DMS53 (cell line): ENCODE measurements at regions not wholly inside any gene's neighbourhood (a gene's known extent, or its start where the extent isn't known, plus 50 kb on each side); places are given as distances from the start of the nearest gene placed in this dataset.
"Not testable (repeated sequence)": the region's sequence is repeated elsewhere in the genome, so short reads cannot be mapped to it uniquely, and the experiment has no call there.

Experiments
- DNase-seq: peaks from one replicate; lab custom pipeline; 2025; lab: John Stamatoyannopoulos, UW

DNA sequence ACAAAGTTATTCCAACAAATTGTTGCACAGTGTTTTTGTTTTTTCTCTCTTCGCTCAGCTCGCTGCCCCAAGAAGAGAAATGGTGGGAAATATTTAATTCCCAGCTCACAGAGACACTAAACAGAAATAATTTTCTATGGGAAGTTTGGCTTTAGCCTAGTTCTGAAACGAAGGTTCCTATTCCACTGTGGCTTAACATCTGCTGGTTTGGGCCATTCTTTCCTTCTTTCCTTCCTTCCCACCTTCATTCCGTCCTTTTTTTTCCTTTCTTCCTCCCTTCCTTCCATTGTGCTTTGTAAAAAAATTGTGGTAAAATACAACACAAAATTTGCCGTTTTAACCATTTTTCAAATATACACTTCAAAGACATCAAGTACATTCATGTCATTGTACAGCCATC lies 393.5 kb upstream of the SOX9 start:
- DNase-seq, result no peak

DNA sequence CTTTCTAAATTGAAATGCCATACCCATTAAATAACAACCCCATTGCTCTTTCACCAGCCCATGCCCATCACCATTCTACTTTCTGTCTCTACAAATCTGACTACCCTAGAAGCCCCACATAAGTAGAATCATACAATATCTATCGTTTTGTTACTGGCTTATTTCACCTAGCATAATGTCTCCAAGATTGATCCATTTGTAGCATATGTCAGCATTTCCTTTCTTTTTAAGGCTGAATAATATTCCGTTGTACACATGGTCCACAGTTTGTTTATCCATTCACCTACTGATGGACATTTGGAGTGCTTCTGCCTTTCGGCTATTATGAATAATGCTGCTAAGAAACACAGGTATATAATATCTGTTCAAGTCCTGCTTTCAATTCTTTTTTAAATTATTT lies 393.1 kb upstream of the SOX9 start:
- DNase-seq, result no peak

GRCh38 chr17:71730871-71731270 lies 389.9 kb upstream of the SOX9 start:
- no peak for DNase-seq

DNA sequence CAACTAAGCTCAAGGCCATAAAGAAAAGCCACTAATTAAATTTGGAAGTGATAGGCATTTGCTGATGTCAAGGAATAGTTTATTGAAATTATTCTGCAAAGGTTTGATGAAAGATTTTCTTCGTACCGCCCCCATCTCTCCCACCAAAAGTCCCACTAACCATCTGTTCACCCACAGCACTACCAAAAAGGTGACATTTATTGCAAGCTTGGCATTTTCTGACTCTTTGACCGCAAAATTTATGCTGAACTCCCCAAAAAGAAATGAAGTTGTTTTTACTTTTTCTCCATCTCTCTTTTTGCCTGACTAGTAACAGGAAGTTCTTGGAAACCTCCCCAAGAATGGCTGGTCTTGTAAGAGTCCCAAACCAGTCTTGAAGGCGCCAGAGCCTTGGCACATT lies 384.9 kb upstream of the SOX9 start:
- no peak for DNase-seq

- no peak for DNase-seq
These were observed 380.0 kb upstream of the SOX9 start for GRCh38 chr17:71740866-71741265.

DNA sequence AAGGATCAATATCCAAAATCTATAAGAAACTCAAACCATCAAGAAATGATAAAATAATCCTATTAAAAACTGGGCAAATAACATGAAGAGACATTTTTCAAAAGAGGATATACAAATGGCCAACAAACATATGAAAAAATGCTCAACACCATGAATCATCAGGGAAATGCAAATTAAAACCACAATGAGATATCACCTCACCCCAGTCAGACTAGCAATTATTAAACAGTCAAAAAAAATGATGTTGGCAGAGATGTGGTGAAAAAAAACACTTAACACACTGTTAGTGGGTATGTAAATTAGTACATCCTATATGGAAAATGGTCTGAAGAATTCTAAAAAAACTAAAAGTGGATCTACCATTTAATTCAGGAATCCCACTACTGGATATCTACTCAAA lies 379.0 kb upstream of the SOX9 start:
- no peak for DNase-seq

GRCh38 chr17:71748872-71749271 lies 371.9 kb upstream of the SOX9 start:
- DNase-seq, result no peak

DNA sequence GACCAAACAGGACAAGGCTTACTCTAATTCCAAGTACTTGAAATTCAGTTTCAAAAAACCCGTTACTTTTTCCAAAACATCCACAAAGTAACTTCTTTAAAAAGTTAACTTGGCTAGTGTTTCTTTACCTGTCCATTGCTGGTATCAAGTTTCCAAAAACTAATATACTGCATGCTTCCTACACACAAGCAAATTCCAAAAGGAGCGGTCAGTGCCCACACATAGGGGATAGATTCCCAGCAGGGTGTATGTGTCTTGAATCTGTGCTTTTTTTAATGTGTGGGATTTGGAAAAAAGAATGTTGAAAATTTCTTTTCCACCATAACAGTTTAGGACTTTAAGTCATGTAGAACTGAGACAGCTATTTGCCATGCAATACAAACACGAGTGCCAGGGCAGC lies 367.8 kb upstream of the SOX9 start:
- no peak for DNase-seq

GRCh38 chr17:71757156-71757555 lies 363.7 kb upstream of the SOX9 start:
- no peak for DNase-seq

DNA sequence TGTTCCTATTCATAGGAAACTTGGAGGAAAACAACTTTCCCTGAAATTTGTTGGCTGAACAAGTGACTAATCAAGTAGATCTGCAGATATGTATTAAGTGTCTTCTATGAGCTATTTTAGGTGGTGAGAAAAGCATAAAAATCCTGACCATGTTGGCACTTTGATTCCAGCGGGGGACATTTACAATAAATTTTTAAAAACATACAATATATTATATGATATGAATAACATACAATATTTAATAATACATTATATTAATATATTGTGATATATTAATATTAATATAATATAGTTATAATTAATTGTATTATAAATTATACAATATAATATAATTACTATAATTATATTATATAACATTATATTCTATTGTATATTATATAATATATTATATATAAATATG lies 362.9 kb upstream of the SOX9 start:
- no peak for DNase-seq

DNA sequence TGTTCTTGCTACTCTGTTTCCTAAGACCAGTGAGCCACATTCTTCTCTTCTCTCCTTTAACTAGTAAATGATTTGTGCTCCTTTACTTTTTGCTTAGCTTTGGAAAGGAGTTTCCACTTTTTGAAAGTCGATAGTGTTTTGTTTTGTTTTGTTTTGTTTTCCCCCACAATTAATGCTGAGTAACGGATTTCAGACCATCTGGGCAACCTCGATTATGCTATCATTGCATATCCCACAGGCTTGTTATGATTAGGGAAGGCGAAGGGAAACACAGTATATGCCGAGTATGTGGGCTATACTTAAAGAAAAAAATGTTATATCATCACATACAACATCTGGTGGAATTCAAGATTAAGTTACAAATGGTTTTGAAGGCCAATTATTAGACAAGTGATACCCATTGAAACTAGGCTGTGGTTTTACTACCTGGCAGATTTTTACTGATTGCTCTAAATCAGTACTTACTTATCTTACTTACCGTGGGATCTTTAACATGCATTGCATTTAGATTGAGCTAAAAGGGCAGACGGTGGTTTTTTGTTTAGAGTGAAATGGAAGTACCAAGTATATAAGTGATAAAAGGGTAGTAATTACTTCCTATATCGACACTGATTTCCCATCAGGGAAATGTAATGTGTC lies 361.3 kb upstream of the SOX9 start:
- no peak for DNase-seq

GRCh38 chr17:71760062-71760720 lies 360.6 kb upstream of the SOX9 start:
- DNase-seq, result peak; percentile 24

DNA sequence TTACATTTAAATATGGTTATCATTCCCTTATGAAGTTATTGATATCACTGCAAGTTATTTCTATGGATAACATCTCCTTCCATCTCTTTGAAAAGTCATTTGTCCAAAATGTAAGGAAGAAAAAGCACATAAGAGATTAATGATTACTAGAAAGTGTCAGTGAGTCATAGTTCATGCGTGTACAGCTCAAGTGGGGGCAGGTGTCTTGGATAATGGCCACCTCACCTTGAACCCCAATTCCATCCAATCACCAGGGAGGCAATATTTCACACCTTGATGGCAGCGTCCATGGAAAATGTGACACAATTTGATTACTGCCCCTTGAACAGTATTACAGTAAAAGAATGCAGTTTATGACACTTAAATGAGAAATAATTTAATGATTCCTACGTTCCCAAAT lies 358.3 kb upstream of the SOX9 start:
- DNase-seq, result peak; percentile 85

- DNase-seq, result peak; percentile 82
These were observed 356.3 kb upstream of the SOX9 start for GRCh38 chr17:71764505-71764904.

GRCh38 chr17:71765437-71765836 lies 355.4 kb upstream of the SOX9 start:
- no peak for DNase-seq

DNA sequence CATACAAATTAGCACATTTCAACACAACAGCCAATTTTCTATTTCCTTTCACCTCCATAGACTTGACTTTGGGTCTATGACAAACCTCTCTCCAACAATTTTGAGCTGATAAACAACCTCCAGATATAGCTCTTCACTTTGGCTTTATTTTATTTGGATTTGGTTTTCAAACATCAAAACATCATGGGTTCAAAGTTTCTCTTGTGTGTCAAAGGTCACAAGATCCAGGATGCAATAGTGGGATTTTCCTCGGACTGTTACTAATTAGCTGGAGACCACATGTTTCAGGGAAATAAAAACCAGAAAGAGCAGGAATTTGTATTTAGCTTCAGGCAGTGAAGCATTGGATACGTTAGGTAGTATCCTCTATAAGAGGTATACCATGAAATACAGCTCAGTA lies 351.0 kb upstream of the SOX9 start:
- DNase-seq, result no peak

DNA sequence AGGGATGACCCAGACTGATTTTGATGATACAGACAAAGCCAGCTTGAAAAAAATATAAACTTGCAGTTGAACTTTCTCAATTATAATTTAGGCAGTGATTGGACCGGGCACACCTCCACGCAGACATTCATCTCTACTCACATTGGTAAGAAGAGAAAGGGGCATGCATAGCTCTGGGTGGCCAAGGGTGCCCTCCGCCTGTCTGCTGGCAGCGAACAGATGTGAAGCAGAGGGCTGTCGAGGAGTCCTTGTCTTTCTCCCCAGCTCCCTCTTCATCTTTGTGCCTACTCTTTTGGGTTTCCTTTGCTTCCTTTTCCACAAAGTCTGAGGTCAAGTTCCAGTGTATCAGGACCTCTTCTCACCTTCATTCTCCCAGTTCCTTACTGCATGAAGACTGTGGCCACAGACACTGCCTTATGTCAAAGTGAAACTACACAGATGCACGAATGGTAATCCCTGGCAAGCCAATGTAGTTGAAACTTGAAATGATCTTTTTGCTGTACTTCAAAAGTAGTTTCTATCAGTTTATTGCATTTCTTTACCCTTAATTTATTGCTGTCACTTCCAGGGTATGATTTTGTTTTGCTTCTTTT lies 343.7 kb upstream of the SOX9 start:
- DNase-seq, result no peak

- DNase-seq, result no peak
These were observed 341.3 kb upstream of the SOX9 start for GRCh38 chr17:71779482-71779881.

DNA sequence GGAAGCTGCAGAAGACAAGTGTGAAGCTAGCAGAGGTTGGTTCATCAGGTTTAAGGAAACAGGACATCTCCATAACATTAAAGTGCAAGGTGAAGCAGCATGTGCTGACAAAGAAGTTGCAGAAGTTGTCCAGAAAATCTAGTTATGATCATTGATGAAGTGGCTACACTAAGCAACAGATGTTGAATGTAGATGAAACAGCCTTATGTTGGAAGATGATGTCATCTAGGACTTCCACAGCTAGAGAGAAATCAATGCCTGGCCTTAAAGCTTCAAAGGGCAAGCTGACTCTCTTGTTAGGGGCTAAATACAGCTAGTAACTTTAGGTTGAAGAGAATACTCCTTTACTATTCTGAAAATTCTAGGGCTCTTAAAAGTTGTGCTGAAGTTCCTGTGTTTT lies 340.2 kb upstream of the SOX9 start:
- DNase-seq, result no peak

DNA sequence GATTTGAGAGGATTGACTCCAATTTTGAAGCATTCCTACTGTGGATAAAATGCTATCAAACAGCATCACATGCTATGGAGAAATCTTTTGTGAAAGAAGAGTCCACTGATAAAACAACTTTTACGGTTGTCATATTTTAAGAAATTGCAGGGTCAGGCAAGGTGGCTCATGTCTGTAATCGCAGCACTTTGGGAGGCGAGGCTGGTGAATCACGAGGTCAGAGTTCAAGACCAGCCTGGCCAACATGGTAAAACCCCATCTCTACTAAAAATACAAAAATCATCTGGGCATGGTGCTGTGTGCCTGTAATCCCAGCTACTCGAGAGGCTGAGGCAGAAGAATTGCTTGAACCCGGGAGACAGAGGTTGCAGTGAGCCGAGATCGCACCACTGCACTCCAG lies 338.8 kb upstream of the SOX9 start:
- not testable (repeated sequence) for DNase-seq

DNA sequence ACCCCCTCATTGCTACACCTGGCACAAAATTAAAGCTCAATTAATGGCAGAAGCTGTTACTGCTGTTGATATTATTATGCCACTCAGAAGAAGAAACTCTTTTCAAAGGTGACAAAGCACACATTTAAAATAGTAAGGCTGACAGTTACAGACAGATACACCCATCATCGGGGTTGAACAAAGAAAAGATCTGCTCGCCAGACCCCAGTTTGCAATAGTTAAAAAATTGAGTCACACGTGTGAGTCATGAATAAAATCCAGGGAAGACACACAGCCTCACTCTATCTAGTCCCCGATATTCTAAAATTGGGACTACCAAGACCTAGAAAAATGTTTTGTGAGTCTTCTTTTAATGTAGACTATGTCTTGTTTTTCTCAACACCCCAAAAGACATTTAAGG lies 330.0 kb upstream of the SOX9 start:
- DNase-seq, result no peak

DNA sequence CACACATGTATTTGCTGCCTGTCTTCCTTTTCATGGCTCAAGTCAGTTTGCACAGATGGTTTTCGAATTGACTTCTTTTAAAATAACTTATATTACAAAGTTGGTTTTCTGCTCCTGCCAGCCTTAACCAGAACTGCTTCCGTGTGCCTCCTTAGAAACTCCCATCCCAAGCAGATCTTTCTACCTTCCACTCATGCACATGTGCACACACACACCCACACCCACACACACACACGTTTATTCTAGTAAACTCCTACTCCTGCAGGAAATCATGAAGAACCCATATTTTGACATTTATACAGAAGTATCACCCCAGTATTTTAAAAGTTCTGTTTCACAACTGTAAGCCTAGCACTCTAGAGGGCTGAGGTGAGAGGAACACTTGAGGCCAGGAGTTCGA lies 329.5 kb upstream of the SOX9 start:
- no peak for DNase-seq

DNA sequence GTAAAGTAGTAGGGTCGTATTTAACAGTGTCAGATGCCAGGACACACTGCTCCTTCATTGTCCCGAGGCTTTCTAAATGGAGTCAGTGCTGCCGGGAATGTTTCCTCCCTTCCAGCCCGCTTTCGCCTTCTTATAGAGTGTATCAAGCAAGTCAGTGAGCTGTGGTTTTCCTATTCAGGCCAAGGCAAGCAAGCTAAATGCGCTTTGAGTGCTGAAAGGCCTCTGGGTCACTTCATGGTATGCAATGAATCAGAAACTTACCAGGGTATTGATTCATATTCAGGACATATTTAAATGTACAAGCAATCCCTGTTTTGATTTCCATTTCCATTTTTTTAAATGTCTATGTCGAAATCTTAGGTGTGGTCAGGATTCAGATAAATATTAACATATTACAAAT lies 327.9 kb upstream of the SOX9 start:
- DNase-seq, result no peak

GRCh38 chr17:71793518-71793917 lies 327.3 kb upstream of the SOX9 start:
- no peak for DNase-seq
